Ishikawa (cell line): ENCODE measurements at regions not wholly inside any gene's neighbourhood (a gene's known extent, or its start where the extent isn't known, plus 50 kb on each side); places are given as distances from the start of the nearest gene placed in this dataset.

Source experiments
- CEBPB ChIP-seq: IDR thresholded peaks from 2 replicates; pipeline ENCODE4 v1.6.1; 2012
- CREB1 ChIP-seq: IDR thresholded peaks from 2 replicates; pipeline ENCODE4 v1.6.1; 2012; ENCODE audit warnings: low read depth
- EGR1 ChIP-seq: IDR thresholded peaks from 2 replicates; pipeline ENCODE4 v1.6.1; 2012
- EP300 ChIP-seq: IDR thresholded peaks from 2 replicates; pipeline ENCODE4 v1.6.1; 2012; ENCODE audit warnings: borderline replicate concordance
- FOXM1 ChIP-seq: IDR thresholded peaks from 2 replicates; pipeline ENCODE4 v1.6.1; 2012; ENCODE audit warnings: low read depth, borderline replicate concordance
- NFIC ChIP-seq: IDR thresholded peaks from 2 replicates; pipeline ENCODE4 v1.6.1; 2012
- RAD21 ChIP-seq: IDR thresholded peaks from 2 replicates; pipeline ENCODE4 v1.6.1; 2012; ENCODE audit warnings: low read depth
- TAF1 ChIP-seq: IDR thresholded peaks from 2 replicates; pipeline ENCODE4 v1.6.1; 2012; ENCODE audit warnings: low read depth, mild to moderate bottlenecking
- TCF12 ChIP-seq: IDR thresholded peaks from 2 replicates; pipeline ENCODE4 v1.6.1; 2012; ENCODE audit warnings: low read depth
- TEAD4 ChIP-seq: IDR thresholded peaks from 2 replicates; pipeline ENCODE4 v1.6.1; 2012
- YY1 ChIP-seq: IDR thresholded peaks from 2 replicates; pipeline ENCODE4 v1.6.1; 2012; ENCODE audit warnings: low read depth
- ZBTB7A ChIP-seq: IDR thresholded peaks from 2 replicates; pipeline ENCODE4 v1.6.1; 2012; ENCODE audit warnings: low read depth
- TF ChIP-seq, protein P1 (sequence below): IDR thresholded peaks from 2 replicates; pipeline ENCODE4 v1.6.1; 2012
- TF ChIP-seq, protein P2 (sequence below): IDR thresholded peaks from 2 replicates; pipeline ENCODE4 v1.6.1; 2012
- TF ChIP-seq, protein P3 (sequence below): IDR thresholded peaks from 2 replicates; pipeline ENCODE4 v1.6.1; 2012; ENCODE audit warnings: low read depth, mild to moderate bottlenecking

DNA sequence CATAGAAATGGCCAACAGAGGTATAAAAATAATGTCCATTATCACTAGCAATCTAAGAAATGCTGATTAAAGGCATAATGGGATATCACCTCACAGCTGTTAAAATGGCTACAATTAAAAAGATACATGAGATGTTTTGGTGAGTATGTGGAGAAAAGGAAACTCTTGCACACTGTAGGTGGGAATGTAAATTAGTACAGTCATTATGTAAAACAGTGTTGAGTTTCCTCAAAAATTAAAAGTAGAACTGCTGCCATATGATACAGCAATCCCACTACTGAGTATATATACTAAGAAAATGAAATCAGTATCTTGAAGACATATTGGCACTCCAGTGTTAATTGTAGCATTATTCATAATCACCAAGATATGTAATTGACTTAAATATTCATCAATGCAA, 982.2 kb upstream of the EPHA6 start:
- TF ChIP-seq, protein P1, sequence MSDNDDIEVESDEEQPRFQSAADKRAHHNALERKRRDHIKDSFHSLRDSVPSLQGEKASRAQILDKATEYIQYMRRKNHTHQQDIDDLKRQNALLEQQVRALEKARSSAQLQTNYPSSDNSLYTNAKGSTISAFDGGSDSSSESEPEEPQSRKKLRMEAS = no peak
- no peak for TF ChIP-seq RAD21

DNA sequence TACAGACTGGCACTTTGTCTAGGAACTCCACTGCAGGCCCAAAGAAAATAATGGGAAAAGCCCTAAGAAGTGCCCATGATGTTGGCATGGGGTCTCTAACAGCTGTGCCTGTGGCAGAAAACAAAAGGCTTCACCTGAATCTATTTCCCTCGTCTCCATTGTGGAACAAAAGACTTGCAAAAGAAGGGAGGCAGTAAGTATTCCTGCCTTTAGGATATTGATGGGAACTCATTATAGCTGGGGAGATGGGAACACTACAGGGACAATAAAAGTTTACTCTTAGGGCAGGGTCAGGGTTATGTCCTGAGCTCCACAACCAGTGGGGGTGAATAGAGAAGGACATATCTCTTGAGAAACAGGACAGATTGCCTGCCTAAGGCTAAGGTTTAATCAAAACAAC, 930.6 kb upstream of the EPHA6 start:
- TF ChIP-seq TCF12 (no peak), TAF1 (no peak), CEBPB (no peak), TEAD4 (no peak), EGR1 (no peak), EP300 (no peak), RAD21 (no peak), ZBTB7A (no peak), YY1 (no peak), NFIC (no peak)
- TF ChIP-seq, protein P2, sequence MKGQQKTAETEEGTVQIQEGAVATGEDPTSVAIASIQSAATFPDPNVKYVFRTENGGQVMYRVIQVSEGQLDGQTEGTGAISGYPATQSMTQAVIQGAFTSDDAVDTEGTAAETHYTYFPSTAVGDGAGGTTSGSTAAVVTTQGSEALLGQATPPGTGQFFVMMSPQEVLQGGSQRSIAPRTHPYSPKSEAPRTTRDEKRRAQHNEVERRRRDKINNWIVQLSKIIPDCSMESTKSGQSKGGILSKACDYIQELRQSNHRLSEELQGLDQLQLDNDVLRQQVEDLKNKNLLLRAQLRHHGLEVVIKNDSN = no peak
- TF ChIP-seq, protein P1 = no peak
- TF ChIP-seq, protein P3, sequence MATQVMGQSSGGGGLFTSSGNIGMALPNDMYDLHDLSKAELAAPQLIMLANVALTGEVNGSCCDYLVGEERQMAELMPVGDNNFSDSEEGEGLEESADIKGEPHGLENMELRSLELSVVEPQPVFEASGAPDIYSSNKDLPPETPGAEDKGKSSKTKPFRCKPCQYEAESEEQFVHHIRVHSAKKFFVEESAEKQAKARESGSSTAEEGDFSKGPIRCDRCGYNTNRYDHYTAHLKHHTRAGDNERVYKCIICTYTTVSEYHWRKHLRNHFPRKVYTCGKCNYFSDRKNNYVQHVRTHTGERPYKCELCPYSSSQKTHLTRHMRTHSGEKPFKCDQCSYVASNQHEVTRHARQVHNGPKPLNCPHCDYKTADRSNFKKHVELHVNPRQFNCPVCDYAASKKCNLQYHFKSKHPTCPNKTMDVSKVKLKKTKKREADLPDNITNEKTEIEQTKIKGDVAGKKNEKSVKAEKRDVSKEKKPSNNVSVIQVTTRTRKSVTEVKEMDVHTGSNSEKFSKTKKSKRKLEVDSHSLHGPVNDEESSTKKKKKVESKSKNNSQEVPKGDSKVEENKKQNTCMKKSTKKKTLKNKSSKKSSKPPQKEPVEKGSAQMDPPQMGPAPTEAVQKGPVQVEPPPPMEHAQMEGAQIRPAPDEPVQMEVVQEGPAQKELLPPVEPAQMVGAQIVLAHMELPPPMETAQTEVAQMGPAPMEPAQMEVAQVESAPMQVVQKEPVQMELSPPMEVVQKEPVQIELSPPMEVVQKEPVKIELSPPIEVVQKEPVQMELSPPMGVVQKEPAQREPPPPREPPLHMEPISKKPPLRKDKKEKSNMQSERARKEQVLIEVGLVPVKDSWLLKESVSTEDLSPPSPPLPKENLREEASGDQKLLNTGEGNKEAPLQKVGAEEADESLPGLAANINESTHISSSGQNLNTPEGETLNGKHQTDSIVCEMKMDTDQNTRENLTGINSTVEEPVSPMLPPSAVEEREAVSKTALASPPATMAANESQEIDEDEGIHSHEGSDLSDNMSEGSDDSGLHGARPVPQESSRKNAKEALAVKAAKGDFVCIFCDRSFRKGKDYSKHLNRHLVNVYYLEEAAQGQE = no peak

DNA sequence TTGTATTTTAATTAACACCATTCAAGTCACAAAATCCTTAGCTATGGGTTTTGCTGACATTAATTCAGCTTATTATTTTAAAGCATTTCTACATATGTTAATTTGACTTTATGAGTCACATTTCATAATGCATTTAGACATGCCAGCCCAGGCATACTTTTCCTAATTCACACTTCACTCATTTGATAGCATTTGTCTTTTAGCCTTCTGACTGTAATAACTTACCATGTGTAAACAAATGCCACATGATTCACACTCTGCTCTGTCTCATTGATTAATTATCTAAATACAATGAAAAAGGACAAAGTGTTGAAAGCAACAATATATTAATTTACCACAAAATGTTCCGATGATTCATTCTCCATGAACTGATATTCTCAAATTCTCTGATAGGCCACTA, 927.8 kb upstream of the EPHA6 start:
- TF ChIP-seq, protein P1 = no peak
- TF ChIP-seq RAD21 = no peak
- no peak for TF ChIP-seq YY1
- no peak for TF ChIP-seq TEAD4
- no peak for TF ChIP-seq FOXM1
- no peak for TF ChIP-seq ZBTB7A
- TF ChIP-seq, protein P3 = no peak
- TF ChIP-seq EGR1 = no peak
- TF ChIP-seq, protein P2 = no peak
- no peak for TF ChIP-seq CREB1
- TF ChIP-seq TCF12 = no peak
- no peak for TF ChIP-seq CEBPB

DNA sequence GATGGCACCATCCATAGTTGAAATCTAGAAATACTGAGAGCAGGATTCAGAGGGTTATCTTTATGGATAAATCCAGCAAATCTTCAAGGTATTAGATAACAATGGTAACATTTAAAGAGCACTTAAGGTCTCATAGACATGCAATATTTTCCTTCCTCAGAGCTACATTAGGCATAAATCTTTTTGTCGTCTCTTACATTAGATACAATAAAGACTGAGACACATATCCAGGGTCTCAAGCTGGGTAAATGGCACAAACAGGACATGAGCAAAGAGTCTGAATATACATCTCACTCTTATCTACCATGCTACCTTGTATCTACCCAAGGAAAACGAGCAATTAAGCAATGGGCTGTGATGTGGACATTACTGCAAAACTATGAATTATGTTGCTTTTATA, 927.3 kb upstream of the EPHA6 start:
- no peak for TF ChIP-seq EP300
- TF ChIP-seq CREB1 = no peak
- no peak for TF ChIP-seq ZBTB7A
- TF ChIP-seq TEAD4 = no peak
- TF ChIP-seq FOXM1 = no peak

DNA sequence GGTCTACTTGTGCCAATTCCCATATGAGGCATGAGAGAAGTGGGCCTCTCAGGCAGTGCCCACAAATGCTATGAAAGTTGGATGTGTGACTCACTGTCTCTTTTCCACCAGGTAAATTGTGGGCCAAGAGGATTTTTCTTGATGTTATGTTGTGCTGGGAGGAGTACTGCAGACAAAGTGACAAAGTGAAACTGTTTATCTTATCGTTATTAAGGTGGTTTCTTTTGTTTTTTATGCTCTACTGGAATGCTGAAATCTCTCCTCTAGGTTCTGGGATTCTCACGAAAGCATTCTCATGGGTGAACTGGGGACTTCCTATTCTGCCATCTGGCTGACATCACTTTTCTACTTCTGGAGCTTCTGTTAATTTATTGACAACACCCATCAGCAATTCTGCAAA, 919.6 kb upstream of the EPHA6 start:
- no peak for TF ChIP-seq RAD21
- TF ChIP-seq, protein P1 = no peak

DNA sequence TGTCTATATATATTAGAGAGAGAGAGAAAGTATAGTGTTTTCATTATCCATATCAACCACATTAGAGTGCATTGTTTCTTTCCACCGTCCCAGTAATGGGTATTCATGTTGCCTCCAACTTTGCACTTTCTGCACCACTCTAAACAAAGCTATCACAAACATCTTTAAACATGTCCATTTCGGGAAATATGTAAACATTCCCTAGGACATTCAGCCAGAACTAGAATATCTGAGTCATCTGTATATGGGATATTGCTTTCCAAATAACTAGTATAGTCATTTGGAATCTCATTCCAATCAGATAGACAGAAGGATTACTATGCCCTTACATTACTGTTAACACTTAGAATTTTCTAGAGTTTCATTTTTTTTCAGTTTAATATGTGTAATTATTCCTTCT, 914.9 kb upstream of the EPHA6 start:
- TF ChIP-seq CEBPB = no peak
- TF ChIP-seq TEAD4 = no peak
- TF ChIP-seq NFIC = no peak
- TF ChIP-seq ZBTB7A = no peak
- TF ChIP-seq, protein P2 = no peak
- TF ChIP-seq, protein P1 = no peak
- no peak for TF ChIP-seq TAF1
- TF ChIP-seq EP300 = no peak
- TF ChIP-seq FOXM1 = no peak
